ENCODE measurements at regions not wholly inside any gene's neighbourhood (a gene's known extent, or its start where the extent isn't known, plus 50 kb on each side); places are given as distances from the start of the nearest gene placed in this dataset.

DNA sequence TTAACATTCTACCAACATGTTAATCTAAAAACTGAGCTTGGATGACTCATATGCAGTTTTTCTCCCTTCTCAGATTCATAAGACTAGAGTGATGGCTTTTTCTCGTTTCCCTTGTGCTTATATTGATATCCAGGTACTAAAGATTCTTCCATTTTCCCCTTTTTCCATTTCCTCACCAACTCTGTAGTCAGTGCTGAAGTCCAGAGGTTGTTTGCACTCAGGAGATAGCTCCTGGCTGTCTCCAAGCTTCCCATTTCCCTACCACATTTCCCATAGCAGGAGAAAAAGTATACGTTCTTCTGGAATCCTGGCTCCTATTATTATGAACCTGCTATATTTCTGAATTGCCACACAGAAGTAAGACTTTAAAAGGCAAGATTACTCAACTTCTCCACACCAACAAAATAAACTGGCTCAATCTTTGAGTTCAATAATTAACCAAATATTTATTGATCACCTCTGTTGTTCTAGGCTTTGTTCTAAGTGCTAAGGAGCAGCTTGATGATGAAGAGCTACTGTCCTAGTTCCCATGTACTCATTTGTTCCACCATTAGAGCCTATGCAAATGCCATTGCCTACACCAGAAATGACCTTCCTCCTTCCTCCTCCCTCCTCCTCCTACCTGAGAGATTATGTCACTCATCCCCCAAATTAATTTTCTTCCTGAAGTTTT lies 454.4 kb upstream of the RPS6KA3 start:
- Histone ChIP-seq H3K4me2 (no peak overlapping the region), H3K4me1 (ENCODE audit: control insufficient read depth in 1 of 2, insufficient read depth in 2 of 2, low read depth in 1 of 2, low read length in 1 of 2) (no peaks in the 10 kb centered on the region), H3K9me3 (no peaks in the 10 kb centered on the region), H3K9ac (no peak overlapping the region), H3K27ac (ENCODE audit: low read depth in 2 of 2, low read length in 1 of 2) (no peak overlapping the region), H3K79me2 (ENCODE audit: insufficient read depth) (no peaks in the 10 kb centered on the region), H3K9me2 (no peaks in the 10 kb centered on the region), H3K4me3 (ENCODE audit: low read depth in 2 of 2, low read length in 1 of 2) (no peak overlapping the region), H2AFZ (ENCODE audit: low read depth) (no peak overlapping the region), H4K20me1 (ENCODE audit: insufficient read depth) (no peaks in the 10 kb centered on the region), H3K27me3 (ENCODE audit: insufficient read depth) (no peaks in the 10 kb centered on the region), H3F3A (replicated peaks; ENCODE audit: insufficient read depth) (no peaks in the 10 kb centered on the region), H3K36me3 (replicated peaks in 1 of 2; ENCODE audit: control insufficient read depth in 1 of 2, insufficient read depth in 2 of 2, low read length in 1 of 2) (no peaks in the 10 kb centered on the region)
- CTCF ChIA-PET = no interaction called here
- DNase-seq = no peak
- POLR2A ChIA-PET = no interaction called here
- TF ChIP-seq FOXJ3 (CRISPR knock-in tag; IDR thresholded peaks at IDR 0.05) (no peak), EP300 (IDR thresholded peaks at IDR 0.05; ENCODE audit: borderline replicate concordance in 1 of 2, low read depth in 1 of 2, low read length in 1 of 2) (no peak), TCF12 (IDR thresholded peaks at IDR 0.05) (no peak), FOXM1 (IDR thresholded peaks at IDR 0.05; ENCODE audit: low read depth) (no peak), NRF1 (IDR thresholded peaks at IDR 0.05; ENCODE audit: low read depth, low read length) (no peak)
- TF ChIP-seq, protein P1, sequence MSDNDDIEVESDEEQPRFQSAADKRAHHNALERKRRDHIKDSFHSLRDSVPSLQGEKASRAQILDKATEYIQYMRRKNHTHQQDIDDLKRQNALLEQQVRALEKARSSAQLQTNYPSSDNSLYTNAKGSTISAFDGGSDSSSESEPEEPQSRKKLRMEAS (IDR thresholded peaks at IDR 0.05; ENCODE audit: low read depth) = no peak
- TF ChIP-seq, protein P2, sequence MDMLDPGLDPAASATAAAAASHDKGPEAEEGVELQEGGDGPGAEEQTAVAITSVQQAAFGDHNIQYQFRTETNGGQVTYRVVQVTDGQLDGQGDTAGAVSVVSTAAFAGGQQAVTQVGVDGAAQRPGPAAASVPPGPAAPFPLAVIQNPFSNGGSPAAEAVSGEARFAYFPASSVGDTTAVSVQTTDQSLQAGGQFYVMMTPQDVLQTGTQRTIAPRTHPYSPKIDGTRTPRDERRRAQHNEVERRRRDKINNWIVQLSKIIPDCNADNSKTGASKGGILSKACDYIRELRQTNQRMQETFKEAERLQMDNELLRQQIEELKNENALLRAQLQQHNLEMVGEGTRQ (IDR thresholded peaks at IDR 0.05; ENCODE audit: borderline replicate concordance, low read depth, low read length) = no peak
- TF ChIP-seq, protein P3, sequence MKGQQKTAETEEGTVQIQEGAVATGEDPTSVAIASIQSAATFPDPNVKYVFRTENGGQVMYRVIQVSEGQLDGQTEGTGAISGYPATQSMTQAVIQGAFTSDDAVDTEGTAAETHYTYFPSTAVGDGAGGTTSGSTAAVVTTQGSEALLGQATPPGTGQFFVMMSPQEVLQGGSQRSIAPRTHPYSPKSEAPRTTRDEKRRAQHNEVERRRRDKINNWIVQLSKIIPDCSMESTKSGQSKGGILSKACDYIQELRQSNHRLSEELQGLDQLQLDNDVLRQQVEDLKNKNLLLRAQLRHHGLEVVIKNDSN (IDR thresholded peaks at IDR 0.05; ENCODE audit: borderline replicate concordance, low read depth) = no peak
- 30% methylated on average over 2 of the region's 2 CpGs for WGBS (ENCODE audit: low lambda C conversion rate)

DNA sequence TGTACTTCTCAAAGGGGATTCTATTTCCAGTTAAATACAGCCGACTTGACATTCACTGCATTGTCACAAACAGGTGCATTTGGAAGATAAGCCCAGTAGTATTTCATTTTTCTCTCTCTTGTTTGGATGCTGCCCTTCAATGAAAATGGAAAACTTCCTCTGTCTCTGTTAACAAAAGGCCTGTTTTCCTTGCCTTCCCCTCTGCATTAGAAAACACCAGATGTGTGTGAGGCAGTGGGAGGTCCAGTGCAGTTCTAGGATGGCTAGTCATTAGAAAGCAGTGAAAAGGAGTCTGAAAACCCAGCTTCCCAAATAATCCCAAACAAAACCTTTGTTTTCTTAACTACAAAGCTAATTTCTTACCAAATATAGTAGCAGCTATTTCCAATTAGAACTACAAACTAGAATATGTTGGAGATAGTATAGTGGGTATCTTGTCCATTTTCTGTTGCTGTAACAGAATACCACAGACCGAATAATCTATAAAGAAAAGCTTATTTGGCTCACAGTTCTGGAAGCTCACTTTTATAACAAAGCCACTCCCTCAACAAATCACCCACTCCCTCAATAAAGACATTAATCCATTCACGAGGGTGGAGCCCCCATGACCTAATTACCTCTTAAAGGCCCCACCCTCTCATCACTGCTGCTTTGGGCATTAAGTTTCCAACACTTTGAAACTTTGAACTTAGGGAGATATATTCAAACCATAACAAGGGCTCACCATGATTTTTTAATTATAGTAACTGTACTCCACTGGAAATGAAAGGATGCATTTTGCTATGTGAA lies 452.1 kb upstream of the RPS6KA3 start:
- CTCF ChIA-PET = no interaction called here
- DNase-seq = no peak
- H3K36me3 ChIP-seq (replicated peaks in 1 of 2; ENCODE audit: control insufficient read depth in 1 of 2, insufficient read depth in 2 of 2, low read length in 1 of 2) = no peaks in the 10 kb centered on the region
- no peaks in the 10 kb centered on the region for H3K9me3 ChIP-seq
- H3K4me2 ChIP-seq = no peak overlapping the region
- H3K9me2 ChIP-seq = no peaks in the 10 kb centered on the region
- no peaks in the 10 kb centered on the region for H3K27me3 ChIP-seq (ENCODE audit: insufficient read depth)
- POLR2A ChIA-PET = no interaction called here
- no peak for TF ChIP-seq POLR2AphosphoS5 (IDR thresholded peaks at IDR 0.05; ENCODE audit: low read depth, low read length)
- no peak overlapping the region for H3K27ac ChIP-seq (ENCODE audit: low read depth in 2 of 2, low read length in 1 of 2)
- H3K4me3 ChIP-seq (ENCODE audit: low read depth in 2 of 2, low read length in 1 of 2) = no peak overlapping the region
- no peaks in the 10 kb centered on the region for H3F3A ChIP-seq (replicated peaks; ENCODE audit: insufficient read depth)
- no peak overlapping the region for H3K9ac ChIP-seq
- 7% methylated on average over 3 of the region's 3 CpGs for WGBS (ENCODE audit: low lambda C conversion rate)
- H2AFZ ChIP-seq (ENCODE audit: low read depth) = no peak overlapping the region
- no peaks in the 10 kb centered on the region for H3K4me1 ChIP-seq (ENCODE audit: control insufficient read depth in 1 of 2, insufficient read depth in 2 of 2, low read depth in 1 of 2, low read length in 1 of 2)
- H3K79me2 ChIP-seq (ENCODE audit: insufficient read depth) = no peaks in the 10 kb centered on the region
- H4K20me1 ChIP-seq (ENCODE audit: insufficient read depth) = no peaks in the 10 kb centered on the region
